SK-N-MC (cell line): ENCODE measurements at regions not wholly inside any gene's neighbourhood (a gene's known extent, or its start where the extent isn't known, plus 50 kb on each side); places are given as distances from the start of the nearest gene placed in this dataset.

Source experiments
- EZH2 ChIP-seq: fragments of 200-600 bp; sonication (generic); IDR thresholded peaks from one replicate; pipeline ENCODE4 v1.6.1; 2017; ENCODE audit warnings: antibody characterized with exemption
- FOXP2 ChIP-seq: optimal IDR thresholded peaks from 2 replicates; pipeline ENCODE3; 2011; ENCODE audit warnings: mild to moderate bottlenecking, moderate library complexity; ENCODE audit not compliant: insufficient read depth; ENCODE audit errors: extremely low read length, control extremely low read depth
- POLR2AphosphoS5 ChIP-seq: IDR thresholded peaks from 2 replicates; pipeline ENCODE4 v1.6.1; 2012; ENCODE audit warnings: mild to moderate bottlenecking, low read depth, low read length, borderline replicate concordance

DNA sequence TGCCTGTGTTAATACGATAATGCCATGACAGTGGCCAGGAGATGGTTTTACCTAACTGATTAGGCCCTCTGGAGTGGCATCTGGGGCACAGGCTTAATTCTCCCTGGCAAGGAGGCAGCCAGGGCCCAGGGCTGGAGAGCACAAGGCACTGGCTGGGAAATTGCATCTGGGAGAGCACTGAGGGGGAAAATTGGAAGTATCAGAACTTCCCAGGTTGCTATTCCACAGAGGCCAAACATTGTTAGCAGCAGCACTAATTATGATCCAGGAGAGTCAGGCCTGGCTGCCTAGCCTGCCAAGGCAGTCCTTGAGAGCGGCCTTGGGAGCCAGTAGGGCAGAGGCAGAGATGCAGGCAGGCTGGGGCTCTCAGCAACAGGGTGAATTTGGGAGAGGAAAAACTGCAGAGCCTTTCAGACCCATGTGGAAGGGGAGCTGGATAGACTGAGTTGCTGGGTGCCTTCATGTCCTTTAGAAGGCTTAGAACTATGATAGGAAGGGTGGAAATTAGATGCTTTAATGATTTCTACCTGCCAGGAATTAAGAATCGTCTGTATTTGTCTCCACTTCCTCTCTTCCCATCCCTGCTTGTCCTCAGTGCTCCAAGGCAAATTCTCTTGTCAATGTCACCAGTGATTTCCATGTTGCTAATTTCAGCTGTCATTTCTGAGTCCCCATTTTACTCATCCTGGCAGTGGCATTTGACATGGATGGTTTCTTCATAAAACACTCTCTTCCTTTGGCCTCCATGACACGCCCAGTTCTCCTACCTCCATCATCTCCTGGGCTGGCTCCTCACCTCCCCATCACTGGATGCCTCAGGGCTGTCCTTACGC, 56.1 kb upstream of the HSPA9 start:
- TF ChIP-seq POLR2AphosphoS5, result no peak
- no peak for TF ChIP-seq EZH2
- TF ChIP-seq FOXP2, result no peak
